NOMO-1 treated with DMSO at 0.1 percent for 48 hours (cell line): ENCODE measurements at regions not wholly inside any gene's neighbourhood (a gene's known extent, or its start where the extent isn't known, plus 50 kb on each side); places are given as distances from the start of the nearest gene placed in this dataset.
"Not testable (repeated sequence)": the region's sequence is repeated elsewhere in the genome, so short reads cannot be mapped to it uniquely, and the experiment has no call there.

Experiments
- DNase-seq: peaks from one replicate; lab custom pipeline; 2025; ENCODE audit not compliant: unreplicated experiment; lab: John Stamatoyannopoulos, UW

DNA sequence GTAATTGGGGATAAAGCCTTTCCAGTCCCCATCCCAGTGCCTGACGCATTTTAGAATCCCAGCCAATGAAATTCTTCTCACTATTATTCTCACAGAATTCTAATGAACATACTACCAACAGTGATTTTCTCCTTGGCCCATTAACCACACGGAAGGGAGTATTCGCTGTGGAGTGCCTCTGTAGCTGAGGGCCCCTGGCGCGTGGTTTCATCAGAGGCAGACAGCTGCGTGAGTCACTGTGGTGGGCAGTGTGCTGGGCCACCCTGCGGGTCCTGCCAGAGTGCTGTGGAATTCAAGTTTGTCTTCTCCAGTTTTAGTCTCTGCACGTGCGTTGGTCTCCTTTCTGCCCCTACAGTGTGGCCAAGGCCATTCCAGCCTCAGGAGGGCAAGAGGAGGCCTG, 335.4 kb upstream of the FAT1 start:
- DNase-seq, result no peak

DNA sequence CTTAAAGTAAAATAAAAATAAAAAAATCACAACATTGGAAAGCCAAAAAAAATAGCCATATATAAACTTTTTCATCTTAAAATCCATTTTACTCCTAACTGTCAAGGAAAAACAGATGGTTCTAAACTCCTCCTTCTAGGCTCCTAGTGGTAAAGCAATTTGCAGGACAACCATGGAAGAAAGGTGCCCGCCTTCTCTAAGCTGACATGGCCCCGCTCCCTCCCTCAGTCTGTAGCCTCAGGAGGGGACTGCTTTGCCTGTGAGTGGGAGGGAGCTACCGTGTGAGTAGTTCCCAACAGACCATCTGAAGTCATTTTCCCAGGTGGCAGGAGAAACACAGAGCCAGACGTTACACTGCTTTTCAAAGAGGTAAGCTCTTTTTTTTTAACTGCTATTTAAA, 336.2 kb upstream of the FAT1 start:
- no peak for DNase-seq

DNA sequence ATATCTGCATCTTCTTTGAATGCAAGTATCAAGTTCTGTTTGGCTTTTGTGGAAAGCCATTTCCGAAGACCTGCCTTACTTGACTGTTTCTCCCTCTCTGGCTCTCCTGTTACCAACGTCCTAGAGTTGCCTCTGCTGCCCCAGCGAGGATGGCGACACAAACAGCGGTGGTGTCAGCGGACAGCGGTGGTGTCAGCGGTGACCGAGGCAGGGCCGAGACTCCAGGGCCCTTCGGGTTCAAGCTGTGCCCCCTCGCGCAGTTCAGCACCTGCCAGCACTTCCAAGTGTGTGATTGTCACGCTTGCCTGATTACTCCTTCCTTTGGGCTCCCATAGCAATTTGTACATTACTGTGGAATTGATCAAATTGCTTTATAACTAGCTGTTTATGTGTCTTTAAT, 336.9 kb upstream of the FAT1 start:
- no peak for DNase-seq

DNA sequence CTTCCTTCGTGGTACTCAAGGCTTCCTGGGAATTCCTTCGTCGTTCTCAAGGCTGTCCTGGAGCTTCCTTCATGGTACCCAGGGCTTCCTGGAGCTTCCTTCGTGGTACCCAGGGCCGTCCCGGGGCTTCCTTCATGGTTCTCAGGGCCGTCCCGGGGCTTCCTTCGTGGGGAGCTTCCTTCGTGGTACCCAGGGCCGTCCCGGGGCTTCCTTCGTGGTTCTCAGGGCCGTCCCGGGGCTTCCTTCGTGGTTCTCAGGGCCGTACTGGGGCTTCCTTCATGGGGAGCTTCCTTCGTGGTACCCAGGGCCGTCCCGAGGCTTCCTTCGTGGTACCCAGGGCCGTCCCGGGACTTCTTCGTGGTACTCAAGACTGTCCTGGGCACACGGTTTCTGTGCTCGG, 339.6 kb upstream of the FAT1 start:
- DNase-seq, result no peak

DNA sequence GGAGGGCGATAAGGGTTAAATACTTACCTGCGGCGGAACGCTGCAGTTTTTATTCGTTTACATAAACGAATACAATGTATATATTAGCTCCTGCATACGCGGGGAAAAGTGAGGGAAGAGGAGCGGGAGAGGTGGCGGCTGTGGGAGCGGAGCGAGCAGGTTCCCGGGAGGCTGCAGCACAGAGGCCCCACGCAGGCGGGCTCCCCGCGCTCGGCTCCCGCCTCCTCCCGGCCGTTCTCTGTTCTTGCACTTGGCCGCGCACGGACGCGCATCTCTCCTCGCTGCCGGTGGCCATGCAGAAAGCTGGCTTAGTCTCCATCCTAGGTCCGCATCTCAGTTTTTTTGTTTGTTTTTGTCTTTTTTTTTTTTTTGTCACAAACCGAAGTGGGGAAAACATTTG, 340.4 kb upstream of the FAT1 start:
- no peak for DNase-seq

DNA sequence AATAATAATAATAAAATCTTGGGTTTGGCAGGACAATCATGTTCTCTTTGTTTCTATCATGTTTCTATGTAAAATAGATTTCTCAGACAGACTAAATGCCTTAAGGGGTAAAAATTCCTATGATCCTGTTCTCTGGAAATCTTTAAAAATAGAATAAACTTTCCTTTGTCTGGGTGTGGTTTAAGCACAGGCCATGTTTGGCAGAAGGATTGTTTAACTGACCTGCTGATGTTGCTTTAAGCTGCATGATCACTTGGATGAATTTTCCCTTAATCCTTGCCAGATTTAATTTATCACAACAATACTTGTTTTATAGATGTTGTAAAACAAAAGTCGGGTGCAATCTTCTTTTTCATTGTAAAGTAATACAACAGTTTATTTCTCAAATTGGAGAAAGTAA, 341.7 kb upstream of the FAT1 start:
- DNase-seq, result no peak

DNA sequence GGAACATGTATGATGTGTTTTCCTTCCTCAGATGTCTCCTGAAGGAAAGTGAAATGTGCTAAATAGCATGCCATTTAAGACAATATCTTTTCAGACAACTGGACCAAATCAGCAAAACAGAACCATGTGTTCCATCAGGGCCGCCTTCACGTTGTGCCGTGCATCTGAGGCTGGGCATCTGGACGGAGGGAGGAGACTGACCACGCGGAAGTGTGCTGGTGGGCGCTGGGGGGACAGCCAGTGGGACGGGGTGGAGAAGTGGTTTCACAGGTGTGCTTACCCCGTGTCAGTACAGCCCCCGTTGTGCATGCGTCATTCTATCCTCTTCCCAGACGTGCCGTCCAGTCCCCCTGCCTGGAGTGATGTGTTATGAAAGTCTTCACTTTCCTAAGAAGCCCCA, 342.1 kb upstream of the FAT1 start:
- no peak for DNase-seq

DNA sequence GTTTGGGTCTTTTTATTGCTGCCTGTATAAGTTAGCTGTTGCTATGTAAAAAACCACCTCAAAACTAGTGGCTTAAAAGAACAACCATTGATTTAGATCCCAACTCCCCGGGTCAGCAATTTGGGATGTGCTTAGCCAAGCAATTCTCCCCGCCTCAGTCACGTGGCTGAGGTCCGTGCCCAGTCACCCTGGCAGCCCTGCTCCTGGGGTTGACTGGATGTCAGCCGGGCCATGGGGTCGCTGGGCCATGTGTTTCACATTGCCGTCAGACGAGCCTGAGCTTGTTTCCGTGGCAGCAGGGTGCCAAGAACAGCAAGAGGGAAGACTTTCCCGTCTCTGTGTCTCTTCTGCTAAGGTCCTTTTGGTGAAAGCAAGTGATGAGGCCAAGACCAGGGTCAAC, 345.7 kb upstream of the FAT1 start:
- DNase-seq, result no peak

DNA sequence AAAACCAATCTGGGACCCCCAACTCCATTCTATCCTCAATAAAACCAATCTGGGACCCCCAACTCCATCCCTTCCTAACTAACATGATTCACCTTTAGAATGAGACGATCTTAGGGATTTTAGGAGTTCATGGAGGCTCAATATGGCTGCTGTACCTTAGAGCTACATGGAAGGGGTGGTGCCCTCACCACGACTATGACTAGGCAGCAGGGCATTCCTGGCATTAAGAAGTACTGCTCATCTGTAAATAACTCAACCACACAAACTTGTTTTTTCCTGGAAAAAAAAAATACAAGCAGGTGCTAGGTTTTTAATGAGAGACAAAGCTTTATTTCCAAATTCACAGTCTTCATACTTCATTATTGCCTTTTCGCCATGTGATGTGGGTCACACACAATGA, 346.5 kb upstream of the FAT1 start:
- no peak for DNase-seq

DNA sequence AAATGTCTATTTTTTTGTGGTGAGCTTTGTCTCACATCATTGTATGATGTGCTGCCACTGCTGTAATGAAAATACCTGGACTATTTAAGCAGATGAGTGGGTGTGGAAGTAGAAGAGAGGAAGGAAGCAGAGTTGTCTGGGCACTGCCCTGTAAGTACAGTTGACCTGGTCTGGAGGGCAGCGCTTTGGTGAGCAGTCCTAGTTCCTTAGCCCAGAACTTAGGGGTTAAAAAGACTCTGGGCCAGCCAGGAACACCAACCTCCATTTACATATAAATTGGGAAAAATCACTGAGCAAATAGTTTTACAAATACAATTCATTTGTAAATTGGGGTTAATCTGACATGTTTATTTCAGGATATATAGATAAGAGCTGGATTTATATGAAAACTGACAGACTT, 347.1 kb upstream of the FAT1 start:
- no peak for DNase-seq

DNA sequence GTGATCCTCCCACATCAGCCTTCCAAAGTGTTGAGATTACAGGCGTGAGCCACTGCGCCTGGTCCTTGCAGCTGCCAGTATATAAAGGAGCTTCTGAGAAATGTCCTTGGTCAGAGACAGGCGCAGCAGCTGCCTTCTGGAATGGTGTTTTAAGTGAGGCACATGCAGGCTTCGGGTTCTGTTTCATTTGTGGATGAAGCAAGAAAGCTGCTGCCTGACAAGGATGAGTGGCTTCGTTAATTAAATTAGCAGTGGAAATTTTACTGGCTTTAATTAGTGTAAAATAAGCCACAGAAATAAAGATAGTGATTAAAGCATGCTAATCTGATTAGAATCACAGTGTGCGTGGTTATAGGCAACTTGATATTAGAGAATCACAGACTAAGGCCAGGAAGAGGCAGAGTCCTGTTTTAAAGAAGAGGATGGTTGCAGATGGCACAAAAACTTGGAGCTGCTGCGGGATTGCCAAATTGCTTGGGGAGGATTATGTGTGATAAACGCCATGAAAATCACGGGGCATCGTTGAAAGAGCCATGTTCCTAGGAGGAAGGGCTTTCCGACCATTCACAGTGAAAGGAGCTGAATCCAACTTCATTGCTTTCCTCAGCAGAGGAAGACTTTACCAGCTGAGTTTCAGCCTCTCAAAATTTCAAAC, 348.4 kb upstream of the FAT1 start:
- no peak for DNase-seq

DNA sequence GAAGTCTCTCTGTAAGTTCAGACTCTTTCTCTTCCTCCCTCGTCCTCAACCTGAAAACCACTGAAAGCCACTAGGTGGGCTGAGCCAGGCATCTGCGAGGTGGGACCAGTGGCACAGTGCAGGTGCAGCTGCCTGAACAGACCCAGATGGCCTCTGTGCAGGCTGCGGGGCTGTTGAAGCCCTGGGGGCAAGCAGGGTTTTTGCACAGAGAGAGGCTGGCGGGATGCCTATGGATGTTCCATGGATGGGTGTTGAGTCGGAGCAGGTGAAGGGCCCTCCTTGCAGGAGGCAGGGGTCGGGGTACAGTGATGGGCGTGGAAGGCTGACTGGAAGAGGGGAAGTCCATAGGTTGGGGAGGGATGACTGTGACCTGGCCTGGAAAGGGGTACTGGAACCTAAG, 350.2 kb upstream of the FAT1 start:
- DNase-seq, result no peak

DNA sequence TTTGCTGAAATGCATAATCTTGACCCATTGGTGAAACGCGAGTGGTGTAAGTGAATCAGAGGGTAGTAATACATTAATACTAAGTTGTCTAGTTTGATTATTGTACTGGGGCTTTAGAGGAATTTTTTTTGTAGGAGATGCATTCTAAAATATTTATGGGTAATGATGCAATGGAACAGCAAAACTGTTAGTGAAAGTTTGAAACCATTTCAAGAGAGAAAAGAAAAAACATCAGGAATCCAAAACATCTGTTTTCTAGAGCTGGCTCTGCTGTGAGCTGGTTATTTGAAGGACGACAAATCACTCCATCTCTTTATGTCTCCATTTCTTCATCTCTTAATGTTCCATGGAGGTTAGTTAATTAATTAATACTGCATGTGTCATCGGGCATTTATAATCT, 351.9 kb upstream of the FAT1 start:
- DNase-seq, result no peak

DNA sequence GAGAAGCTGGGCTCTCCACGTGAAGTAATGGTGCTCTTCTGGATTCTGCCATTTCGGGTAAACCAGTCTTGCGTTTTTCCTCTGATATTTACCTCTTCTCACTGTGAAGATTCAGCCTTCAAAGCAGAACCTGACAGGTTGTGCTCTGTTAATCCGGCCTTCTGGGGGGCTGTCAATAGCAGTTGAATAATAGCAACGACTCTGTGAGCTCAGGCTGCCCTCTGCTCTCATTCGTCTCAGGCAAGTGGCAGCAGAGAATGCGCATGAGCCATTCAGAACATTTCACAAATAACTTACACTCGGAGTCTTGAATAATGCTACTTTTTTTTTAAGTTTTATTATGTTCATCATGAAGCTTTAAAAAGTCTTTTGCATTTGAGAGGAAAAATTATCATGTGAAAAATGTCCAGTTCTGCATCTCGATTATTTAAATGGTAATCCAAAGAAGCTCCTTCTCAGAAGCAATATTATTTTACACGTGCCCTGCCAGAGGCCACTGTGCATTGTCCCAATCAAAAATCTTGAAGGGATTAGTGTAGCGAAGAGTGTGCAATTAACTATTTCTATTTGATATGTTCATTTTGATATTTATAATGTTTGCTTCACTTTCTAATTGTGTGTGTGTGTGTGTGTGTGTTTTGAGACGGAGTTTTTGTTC, 354.2 kb upstream of the FAT1 start:
- no peak for DNase-seq

DNA sequence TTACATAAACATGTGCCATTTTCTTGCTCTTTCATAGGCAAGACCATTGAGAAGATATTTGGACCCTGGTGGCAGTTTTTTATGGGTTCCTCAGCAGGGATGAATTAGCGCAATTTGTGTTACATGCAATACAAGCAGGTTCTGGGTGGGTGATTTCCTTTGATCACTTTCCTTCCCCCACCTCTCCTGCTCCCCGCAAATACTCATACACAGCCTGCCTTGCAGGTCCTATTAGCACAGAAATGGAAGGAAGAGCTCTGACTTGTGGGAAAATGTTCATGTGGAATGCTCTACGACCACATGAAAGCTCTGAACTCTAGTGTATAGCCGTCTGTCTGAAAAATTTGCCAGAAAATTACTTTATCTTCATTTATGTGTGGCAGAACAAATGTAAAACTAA, 361.0 kb upstream of the FAT1 start:
- DNase-seq, result no peak

DNA sequence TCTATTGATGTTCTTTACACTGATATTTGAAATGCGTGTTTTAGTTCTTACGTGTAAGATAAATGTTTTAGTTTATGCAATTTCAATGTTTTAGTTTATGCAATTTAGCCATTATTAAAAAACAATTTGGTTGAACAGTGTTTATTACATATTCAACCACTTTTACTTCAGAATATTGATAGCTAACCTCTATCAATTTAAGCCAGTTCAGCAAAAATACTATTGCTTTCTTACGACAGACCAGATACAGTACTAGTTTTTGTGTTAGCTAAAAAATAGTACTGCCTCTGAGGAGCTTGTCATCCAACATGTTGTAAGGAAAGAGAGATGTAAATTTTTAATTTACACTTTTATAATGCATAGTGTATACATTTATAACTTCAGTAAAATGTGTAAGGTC, 361.7 kb upstream of the FAT1 start:
- no peak for DNase-seq

DNA sequence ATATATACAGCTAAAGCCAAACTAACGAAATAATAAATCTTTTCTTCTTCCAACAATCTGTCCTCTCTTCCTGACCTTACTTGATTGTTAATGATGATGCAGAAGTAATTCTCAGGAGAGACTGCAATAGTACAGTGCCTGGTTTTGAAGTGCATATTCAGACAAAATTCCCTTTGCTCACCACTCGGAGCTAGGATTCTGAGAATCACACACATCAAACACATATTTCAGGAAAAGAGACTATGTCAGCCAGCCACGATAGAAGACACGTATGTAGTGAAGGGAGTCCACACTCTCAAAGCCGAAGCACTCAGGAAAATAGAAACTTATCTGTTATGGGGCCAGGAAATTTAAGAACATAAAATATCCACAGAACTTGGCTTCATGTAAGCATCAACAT, 362.5 kb upstream of the FAT1 start:
- DNase-seq, result no peak

DNA sequence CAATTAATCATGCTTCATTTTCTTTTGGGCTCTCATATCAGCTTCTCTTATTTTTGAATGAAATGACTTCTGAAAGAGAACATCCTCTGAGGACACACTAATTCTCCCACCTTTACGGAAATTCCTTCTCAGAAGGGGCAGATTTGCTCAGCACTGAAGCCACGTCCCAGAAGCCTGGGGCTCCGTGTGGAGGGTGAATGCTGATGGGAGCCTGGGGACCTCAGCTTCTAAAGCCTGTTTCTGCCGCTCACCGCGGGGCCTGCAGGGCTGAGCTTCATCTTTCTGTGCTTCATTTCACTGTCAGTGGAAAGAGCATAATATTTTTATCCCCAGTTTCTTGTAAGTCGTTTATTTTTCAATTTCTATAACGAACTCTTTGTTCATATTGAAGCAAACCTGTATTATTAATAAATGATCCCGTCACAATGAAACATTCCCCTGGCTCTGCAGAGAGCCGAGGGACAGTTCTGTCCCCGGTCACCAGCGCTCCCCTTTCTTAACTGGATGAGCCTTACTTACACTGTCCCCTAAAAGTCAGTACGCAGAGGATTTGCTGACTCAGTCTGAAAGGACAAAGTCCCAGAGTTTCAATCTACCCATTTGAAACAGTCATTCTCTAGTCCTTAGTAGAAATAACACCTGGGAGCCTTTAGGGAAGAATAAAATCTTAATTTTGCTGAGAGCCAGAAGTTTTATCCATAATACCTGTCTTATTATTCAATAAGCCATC, 364.6 kb upstream of the FAT1 start:
- no peak for DNase-seq

DNA sequence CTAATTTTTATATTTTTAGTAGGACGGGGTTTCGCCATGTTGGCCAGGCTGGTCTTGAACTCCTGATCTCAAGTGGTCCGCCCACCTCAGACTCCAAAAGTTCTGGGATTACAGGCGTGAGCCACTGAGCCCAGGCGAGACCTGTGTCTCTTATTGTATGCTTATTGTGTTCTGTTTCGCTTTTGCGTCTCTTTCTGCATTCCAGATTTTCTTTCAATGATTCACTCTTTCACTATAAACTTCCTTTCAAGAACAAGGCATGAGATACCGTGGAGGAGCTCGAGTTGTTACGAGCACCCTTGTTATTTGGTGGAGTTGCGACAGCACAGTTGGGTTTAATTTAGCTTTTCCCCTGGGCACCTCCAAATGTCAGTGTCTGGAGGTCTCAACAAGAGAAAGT, 366.7 kb upstream of the FAT1 start:
- DNase-seq, result no peak

DNA sequence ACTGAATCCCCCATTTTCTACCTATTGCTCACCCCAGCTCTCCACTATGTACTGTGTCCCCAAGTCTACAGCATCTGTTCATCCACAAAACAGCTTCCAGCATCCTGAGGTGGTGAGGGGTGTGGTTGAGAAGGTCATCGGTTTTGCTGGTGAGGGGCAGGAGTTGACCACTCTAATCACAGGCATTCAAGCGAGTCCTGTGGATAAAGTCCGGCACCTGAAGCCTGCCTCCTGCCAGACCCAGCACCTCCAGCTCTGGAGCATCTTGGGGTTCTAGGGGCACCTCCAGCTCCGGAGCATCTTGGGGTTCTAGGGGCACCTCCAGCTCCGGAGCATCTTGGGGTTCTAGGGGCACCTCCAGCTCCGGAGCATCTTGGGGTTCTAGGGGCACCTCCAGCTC, 367.2 kb upstream of the FAT1 start:
- not testable (repeated sequence) for DNase-seq

DNA sequence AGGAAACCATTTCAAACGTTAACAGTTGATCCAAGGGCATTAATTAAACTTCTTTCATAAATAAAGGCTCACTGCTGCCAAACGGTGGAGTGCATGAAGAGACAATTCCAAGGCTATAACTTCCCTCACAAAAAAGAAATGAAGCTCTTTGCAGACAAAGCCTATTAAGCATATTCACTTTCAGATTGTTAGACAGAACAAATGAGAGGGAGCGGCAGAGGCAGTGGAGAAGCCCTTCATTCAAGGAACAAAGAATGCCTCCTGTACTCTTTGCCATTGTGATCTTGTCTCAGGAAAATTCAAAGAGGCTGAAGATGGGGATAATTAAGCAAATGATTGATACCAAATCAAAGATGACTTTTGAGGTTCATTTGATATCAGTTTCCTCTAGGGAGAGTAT, 370.5 kb upstream of the FAT1 start:
- no peak for DNase-seq

DNA sequence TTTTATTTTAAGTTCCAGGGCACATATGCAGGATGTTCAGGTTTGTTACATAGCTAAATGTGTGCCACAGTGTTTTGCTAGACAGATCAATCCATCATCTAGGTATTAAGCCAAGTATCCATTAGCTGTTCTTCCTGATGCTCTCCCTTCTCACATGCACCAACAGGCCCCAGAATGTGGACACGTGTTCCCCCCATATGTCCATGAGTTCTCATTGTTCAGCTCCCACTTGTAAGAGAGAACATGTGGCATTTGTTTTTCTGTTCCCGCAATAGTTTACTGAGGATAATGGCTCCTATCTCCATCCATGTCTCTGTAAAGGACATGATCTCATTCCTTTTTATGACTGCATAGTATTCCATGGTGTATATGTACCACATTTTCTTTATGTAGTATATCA, 374.8 kb upstream of the FAT1 start:
- no peak for DNase-seq

DNA sequence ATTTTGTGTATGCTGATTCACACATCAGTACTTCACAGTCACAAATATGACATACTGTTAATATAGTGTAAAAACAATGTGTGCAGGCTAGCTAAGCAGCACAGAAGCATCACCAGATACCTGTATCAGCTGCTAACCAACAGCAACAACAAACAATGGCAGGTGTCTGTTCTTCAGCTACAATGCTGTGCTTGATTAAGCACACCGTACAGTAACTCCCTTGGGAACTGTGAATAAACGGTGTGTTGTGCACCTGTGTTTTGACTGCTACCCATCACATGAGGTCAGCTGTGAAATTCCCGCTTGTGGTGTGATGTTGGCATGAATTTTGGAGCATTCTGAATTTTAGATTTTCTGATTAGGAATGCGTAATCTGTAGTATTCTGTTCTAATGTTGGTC, 379.7 kb upstream of the FAT1 start:
- DNase-seq, result no peak
